K562 (cell line): ENCODE measurements at regions not wholly inside any gene's neighbourhood (a gene's known extent, or its start where the extent isn't known, plus 50 kb on each side); places are given as distances from the start of the nearest gene placed in this dataset.

ENCODE experiments used
- ATAC-seq: fragments of 200-7000 bp; cut with Tn5 transposase; 3 replicates; pipeline ENCODE4 v1.9.1; 2020; ENCODE audit warnings: moderate library complexity
- BruUV-seq: library from RNA; stranded (reverse); fragments of 400-500 nt; replicated peaks from 2 replicates; lab custom pipeline; 2021; lab: Mats Ljungman, UMichigan
- CTCF ChIA-PET: fragments of 300-600 bp; formaldehyde crosslinking; extraction: SDS; loops from one replicate; lab custom pipeline; 2021; ENCODE audit warnings: low intra/inter-chr PET ratio; lab: Yijun Ruan, JAX
- POLR2A ChIA-PET: fragments of 300-600, 350-650 bp; sonication (Branson Sonifier 250); formaldehyde crosslinking; extraction: SDS; loops from one replicate; lab custom pipeline; 2021; ENCODE audit warnings: antibody characterized with exemption, inconsistent platforms; lab: Yijun Ruan, JAX
- DNase-seq, 4 experiments: peaks; one replicate each; pipeline versions ENCODE4 v3.0.0 to v3.0.0-alpha.2; 2011 to 2018; ENCODE audit warnings: low spot score in 3 of 4, mixed read lengths in 3 of 4; ENCODE audit errors: extremely low read depth in 1 of 4
- FAIRE-seq: peaks from 2 replicates; lab custom pipeline; 2011; peaks lifted over from hg19 to GRCh38; lab: Jason Lieb, UNC
- H2AFZ ChIP-seq: 2 replicates; pipeline ENCODE4 v1.6.0; 2011; ENCODE audit warnings: low read depth, low read length, control low read depth, inconsistent platforms
- H3K27ac ChIP-seq: fragments of 200-600 bp; 3 replicates; pipeline ENCODE4 v1.8.0; 2011; ENCODE audit warnings: low read depth, mild to moderate bottlenecking, control low read depth, inconsistent platforms, low read length, moderate library complexity, mixed read lengths; ENCODE audit errors: extremely low read depth
- H3K27me3 ChIP-seq, 2 experiments: fragments of 300-600 bp in 1 of 2; 2 replicates in 1 of 2; 3 replicates in 1 of 2; pipeline versions ENCODE4 v1.6.0 to v1.8.0; 2011; ENCODE audit warnings: inconsistent platforms in 2 of 2, low read length in 2 of 2, mild to moderate bottlenecking in 1 of 2, mixed read lengths in 1 of 2, moderate library complexity in 1 of 2; ENCODE audit not compliant: control insufficient read depth in 2 of 2, insufficient read depth in 2 of 2
- H3K36me3 ChIP-seq: fragments of 300-600 bp; 3 replicates; pipeline ENCODE4 v1.8.0; 2011; ENCODE audit warnings: mild to moderate bottlenecking, low read length, inconsistent platforms; ENCODE audit not compliant: control insufficient read depth, insufficient read depth
- H3K4me1 ChIP-seq, 2 experiments: fragments of 200-600 bp in 1 of 2; replicated peaks in 1 of 2; 2 replicates in 1 of 2; 3 replicates in 1 of 2; pipeline versions ENCODE4 v1.5.1 to v1.8.0; 2011; ENCODE audit warnings: inconsistent platforms in 2 of 2, low read length in 2 of 2, mild to moderate bottlenecking in 1 of 2, mixed read lengths in 1 of 2, moderate library complexity in 1 of 2; ENCODE audit not compliant: control insufficient read depth in 2 of 2, insufficient read depth in 2 of 2
- H3K4me2 ChIP-seq: 2 replicates; pipeline ENCODE4 v1.6.1; 2011; ENCODE audit warnings: low read length, control low read depth, inconsistent platforms, mixed read lengths; ENCODE audit not compliant: insufficient read depth
- H3K4me3 ChIP-seq: fragments of 200-600 bp; sonication (generic), shearing (Covaris generic); 2 replicates; pipeline ENCODE4 v1.5.1; 2016; ENCODE audit warnings: control low read depth, inconsistent platforms
- H3K79me2 ChIP-seq: fragments of 200-600 bp; 3 replicates; pipeline ENCODE4 v1.8.0; 2011; ENCODE audit warnings: low read length, inconsistent platforms; ENCODE audit not compliant: control insufficient read depth, insufficient read depth
- H3K9ac ChIP-seq, 2 experiments: 2 replicates each; pipeline versions ENCODE4 v1.6.0 to v1.6.1; 2011; ENCODE audit warnings: low read depth in 2 of 2, low read length in 2 of 2, control low read depth in 1 of 2, inconsistent platforms in 1 of 2, mild to moderate bottlenecking in 1 of 2, mixed read lengths in 1 of 2; ENCODE audit not compliant: insufficient read depth in 1 of 2
- H3K9me1 ChIP-seq: one replicate; pipeline ENCODE4 v1.6.0; 2011; ENCODE audit warnings: inconsistent platforms, mild to moderate bottlenecking, low read length, moderate library complexity; ENCODE audit not compliant: control insufficient read depth, insufficient read depth
- H3K9me3 ChIP-seq: replicated peaks from 2 replicates; pipeline ENCODE4 v1.5.1; 2011; ENCODE audit warnings: low read depth, low read length, inconsistent platforms; ENCODE audit not compliant: control insufficient read depth, insufficient read depth
- H4K20me1 ChIP-seq: replicated peaks from 2 replicates; pipeline ENCODE4 v1.6.1; 2011; ENCODE audit warnings: low read length, inconsistent platforms, mixed read lengths; ENCODE audit not compliant: control insufficient read depth, insufficient read depth
- NR3C1 ChIP-seq: sonication (generic); formaldehyde crosslinking; IDR thresholded peaks from 2 replicates; pipeline ENCODE4 v1.8.1; 2022; ENCODE audit warnings: missing genetic modification reagents
- PTRF ChIP-seq: fragments of 450-650 bp; IDR thresholded peaks from 2 replicates; pipeline ENCODE4 v1.6.1; 2016; ENCODE audit warnings: mild to moderate bottlenecking, missing genetic modification characterization, missing compliant biosample characterization
- ZBTB8A ChIP-seq: fragments of 450-650 bp; IDR thresholded peaks from 2 replicates; pipeline ENCODE4 v1.6.1; 2018; ENCODE audit warnings: mild to moderate bottlenecking, moderate library complexity; ENCODE audit not compliant: partially characterized antibody
- ZFPM2 ChIP-seq: fragments of 250-450 bp; sonication (Bioruptor Pico); IDR thresholded peaks from 2 replicates; pipeline ENCODE4 v1.5.1; 2022; ENCODE audit warnings: mild to moderate bottlenecking
- ZNF280A ChIP-seq: fragments of 450-650 bp; IDR thresholded peaks from 2 replicates; pipeline ENCODE4 v1.6.1; 2018; ENCODE audit warnings: mild to moderate bottlenecking, low read depth; ENCODE audit not compliant: partially characterized antibody
- ZNF354B ChIP-seq: fragments of 250-450 bp; sonication (Bioruptor Pico); IDR thresholded peaks from 2 replicates; pipeline ENCODE4 v1.4.0; 2020
- WGBS: fragments of 100-300 bp; shearing (Covaris generic); methylation state at CpG from one replicate; pipeline ENCODE4 v1.1.6; 2016; ENCODE audit warnings: low coverage, mixed read lengths; ENCODE audit not compliant: insufficient coverage; ENCODE audit errors: missing lambda C conversion rate; 5-methylcytosine and 5-hydroxymethylcytosine counted together
- in situ Hi-C: fragments of 300-500 bp; cut with MboI; formaldehyde crosslinking; loops from 4 replicates; pipeline ENCODE4 v1.15.0; 2018; ENCODE audit warnings: inconsistent platforms, mixed read lengths
- intact Hi-C: fragments of 100-400 bp; cut with micrococcal nuclease; formaldehyde crosslinking; loops from 2 replicates; pipeline ENCODE4 v1.14.2; 2022
- TF ChIP-seq, protein P1 (sequence below): fragments of 450-650 bp; IDR thresholded peaks from 2 replicates; pipeline ENCODE4 v1.6.1; 2016; ENCODE audit warnings: mild to moderate bottlenecking, moderate library complexity

- BruUV-seq = no TSS peak
- no peak overlapping the region for H3K27ac ChIP-seq
- POLR2A ChIA-PET = no interaction called here
- DNase-seq (no peak), FAIRE-seq (no peak), ATAC-seq (no peak)
- intact Hi-C loops = no loop called here
- no peak overlapping the region for H3K9ac ChIP-seq
- TF ChIP-seq NR3C1 (CRISPR knock-in tag) (no peak), ZBTB8A (no peak), ZNF280A (no peak), ZFPM2 (no peak), PTRF (no peak), ZNF354B (no peak)
- TF ChIP-seq, protein P1, sequence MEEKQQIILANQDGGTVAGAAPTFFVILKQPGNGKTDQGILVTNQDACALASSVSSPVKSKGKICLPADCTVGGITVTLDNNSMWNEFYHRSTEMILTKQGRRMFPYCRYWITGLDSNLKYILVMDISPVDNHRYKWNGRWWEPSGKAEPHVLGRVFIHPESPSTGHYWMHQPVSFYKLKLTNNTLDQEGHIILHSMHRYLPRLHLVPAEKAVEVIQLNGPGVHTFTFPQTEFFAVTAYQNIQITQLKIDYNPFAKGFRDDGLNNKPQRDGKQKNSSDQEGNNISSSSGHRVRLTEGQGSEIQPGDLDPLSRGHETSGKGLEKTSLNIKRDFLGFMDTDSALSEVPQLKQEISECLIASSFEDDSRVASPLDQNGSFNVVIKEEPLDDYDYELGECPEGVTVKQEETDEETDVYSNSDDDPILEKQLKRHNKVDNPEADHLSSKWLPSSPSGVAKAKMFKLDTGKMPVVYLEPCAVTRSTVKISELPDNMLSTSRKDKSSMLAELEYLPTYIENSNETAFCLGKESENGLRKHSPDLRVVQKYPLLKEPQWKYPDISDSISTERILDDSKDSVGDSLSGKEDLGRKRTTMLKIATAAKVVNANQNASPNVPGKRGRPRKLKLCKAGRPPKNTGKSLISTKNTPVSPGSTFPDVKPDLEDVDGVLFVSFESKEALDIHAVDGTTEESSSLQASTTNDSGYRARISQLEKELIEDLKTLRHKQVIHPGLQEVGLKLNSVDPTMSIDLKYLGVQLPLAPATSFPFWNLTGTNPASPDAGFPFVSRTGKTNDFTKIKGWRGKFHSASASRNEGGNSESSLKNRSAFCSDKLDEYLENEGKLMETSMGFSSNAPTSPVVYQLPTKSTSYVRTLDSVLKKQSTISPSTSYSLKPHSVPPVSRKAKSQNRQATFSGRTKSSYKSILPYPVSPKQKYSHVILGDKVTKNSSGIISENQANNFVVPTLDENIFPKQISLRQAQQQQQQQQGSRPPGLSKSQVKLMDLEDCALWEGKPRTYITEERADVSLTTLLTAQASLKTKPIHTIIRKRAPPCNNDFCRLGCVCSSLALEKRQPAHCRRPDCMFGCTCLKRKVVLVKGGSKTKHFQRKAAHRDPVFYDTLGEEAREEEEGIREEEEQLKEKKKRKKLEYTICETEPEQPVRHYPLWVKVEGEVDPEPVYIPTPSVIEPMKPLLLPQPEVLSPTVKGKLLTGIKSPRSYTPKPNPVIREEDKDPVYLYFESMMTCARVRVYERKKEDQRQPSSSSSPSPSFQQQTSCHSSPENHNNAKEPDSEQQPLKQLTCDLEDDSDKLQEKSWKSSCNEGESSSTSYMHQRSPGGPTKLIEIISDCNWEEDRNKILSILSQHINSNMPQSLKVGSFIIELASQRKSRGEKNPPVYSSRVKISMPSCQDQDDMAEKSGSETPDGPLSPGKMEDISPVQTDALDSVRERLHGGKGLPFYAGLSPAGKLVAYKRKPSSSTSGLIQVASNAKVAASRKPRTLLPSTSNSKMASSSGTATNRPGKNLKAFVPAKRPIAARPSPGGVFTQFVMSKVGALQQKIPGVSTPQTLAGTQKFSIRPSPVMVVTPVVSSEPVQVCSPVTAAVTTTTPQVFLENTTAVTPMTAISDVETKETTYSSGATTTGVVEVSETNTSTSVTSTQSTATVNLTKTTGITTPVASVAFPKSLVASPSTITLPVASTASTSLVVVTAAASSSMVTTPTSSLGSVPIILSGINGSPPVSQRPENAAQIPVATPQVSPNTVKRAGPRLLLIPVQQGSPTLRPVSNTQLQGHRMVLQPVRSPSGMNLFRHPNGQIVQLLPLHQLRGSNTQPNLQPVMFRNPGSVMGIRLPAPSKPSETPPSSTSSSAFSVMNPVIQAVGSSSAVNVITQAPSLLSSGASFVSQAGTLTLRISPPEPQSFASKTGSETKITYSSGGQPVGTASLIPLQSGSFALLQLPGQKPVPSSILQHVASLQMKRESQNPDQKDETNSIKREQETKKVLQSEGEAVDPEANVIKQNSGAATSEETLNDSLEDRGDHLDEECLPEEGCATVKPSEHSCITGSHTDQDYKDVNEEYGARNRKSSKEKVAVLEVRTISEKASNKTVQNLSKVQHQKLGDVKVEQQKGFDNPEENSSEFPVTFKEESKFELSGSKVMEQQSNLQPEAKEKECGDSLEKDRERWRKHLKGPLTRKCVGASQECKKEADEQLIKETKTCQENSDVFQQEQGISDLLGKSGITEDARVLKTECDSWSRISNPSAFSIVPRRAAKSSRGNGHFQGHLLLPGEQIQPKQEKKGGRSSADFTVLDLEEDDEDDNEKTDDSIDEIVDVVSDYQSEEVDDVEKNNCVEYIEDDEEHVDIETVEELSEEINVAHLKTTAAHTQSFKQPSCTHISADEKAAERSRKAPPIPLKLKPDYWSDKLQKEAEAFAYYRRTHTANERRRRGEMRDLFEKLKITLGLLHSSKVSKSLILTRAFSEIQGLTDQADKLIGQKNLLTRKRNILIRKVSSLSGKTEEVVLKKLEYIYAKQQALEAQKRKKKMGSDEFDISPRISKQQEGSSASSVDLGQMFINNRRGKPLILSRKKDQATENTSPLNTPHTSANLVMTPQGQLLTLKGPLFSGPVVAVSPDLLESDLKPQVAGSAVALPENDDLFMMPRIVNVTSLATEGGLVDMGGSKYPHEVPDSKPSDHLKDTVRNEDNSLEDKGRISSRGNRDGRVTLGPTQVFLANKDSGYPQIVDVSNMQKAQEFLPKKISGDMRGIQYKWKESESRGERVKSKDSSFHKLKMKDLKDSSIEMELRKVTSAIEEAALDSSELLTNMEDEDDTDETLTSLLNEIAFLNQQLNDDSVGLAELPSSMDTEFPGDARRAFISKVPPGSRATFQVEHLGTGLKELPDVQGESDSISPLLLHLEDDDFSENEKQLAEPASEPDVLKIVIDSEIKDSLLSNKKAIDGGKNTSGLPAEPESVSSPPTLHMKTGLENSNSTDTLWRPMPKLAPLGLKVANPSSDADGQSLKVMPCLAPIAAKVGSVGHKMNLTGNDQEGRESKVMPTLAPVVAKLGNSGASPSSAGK = no peak
- no peaks in the 10 kb centered on the region for H3K79me2 ChIP-seq
- no peaks in the 10 kb centered on the region for H3K4me1 ChIP-seq
- H3K9me3 ChIP-seq = no peaks in the 10 kb centered on the region
- no peak overlapping the region for H3K4me3 ChIP-seq
- WGBS = 0% methylated on average over 5 of the region's 5 CpGs
- no peaks in the 10 kb centered on the region for H3K27me3 ChIP-seq
- no peaks in the 10 kb centered on the region for H3K9me1 ChIP-seq
- no peaks in the 10 kb centered on the region for H4K20me1 ChIP-seq
- H3K4me2 ChIP-seq = no peak overlapping the region
- no peaks in the 10 kb centered on the region for H3K36me3 ChIP-seq
- CTCF ChIA-PET = no interaction called here
- H2AFZ ChIP-seq = no peak overlapping the region
- in situ Hi-C loops = no loop called here
These were observed 551.8 kb downstream of the CETN3 start for GRCh38 chr5:89857790-89858189.
